HepG2 (cell line): ENCODE measurements at regions not wholly inside any gene's neighbourhood (a gene's known extent, or its start where the extent isn't known, plus 50 kb on each side); places are given as distances from the start of the nearest gene placed in this dataset.

ENCODE experiments used
- HHEX ChIP-seq: IDR thresholded peaks from 2 replicates; pipeline ENCODE4 v1.6.1; 2016; ENCODE audit warnings: control low read depth
- MED8 ChIP-seq: sonication (generic); formaldehyde crosslinking; IDR thresholded peaks from 2 replicates; pipeline ENCODE4 v1.8.1; 2023; ENCODE audit warnings: mild to moderate bottlenecking, missing genetic modification reagents; ENCODE audit not compliant: insufficient replicate concordance
- SP5 ChIP-seq: IDR thresholded peaks from 2 replicates; pipeline ENCODE4 v1.6.1; 2016; ENCODE audit warnings: low read depth, borderline replicate concordance
- ZBTB7A ChIP-seq: sonication (generic); formaldehyde crosslinking; IDR thresholded peaks from 2 replicates; pipeline ENCODE4 v1.8.0; 2022; ENCODE audit warnings: mild to moderate bottlenecking, missing genetic modification reagents
- ZNF572 ChIP-seq: sonication (generic); formaldehyde crosslinking; IDR thresholded peaks from 2 replicates; pipeline ENCODE4 v1.5.1; 2020; ENCODE audit warnings: mild to moderate bottlenecking, missing genetic modification reagents
- ZNF737 ChIP-seq: sonication (generic); formaldehyde crosslinking; IDR thresholded peaks from 2 replicates; pipeline ENCODE4 v1.5.0; 2020; ENCODE audit warnings: missing genetic modification reagents, mild to moderate bottlenecking, borderline replicate concordance
- TF ChIP-seq, protein P1 (sequence below): sonication (generic); formaldehyde crosslinking; IDR thresholded peaks from 2 replicates; pipeline ENCODE4 v1.4.0; 2020; ENCODE audit warnings: mild to moderate bottlenecking, missing genetic modification reagents
- TF ChIP-seq, protein P2 (sequence below): sonication (generic); formaldehyde crosslinking; IDR thresholded peaks from one replicate; pipeline ENCODE4 v1.5.1; 2020; ENCODE audit warnings: mild to moderate bottlenecking, missing genetic modification reagents; ENCODE audit errors: not compliant biosample characterization
- TF ChIP-seq, protein P3 (sequence below): sonication (generic); formaldehyde crosslinking; IDR thresholded peaks from 2 replicates; pipeline ENCODE4 v1.4.0; 2020; ENCODE audit warnings: missing genetic modification reagents, borderline replicate concordance
- TF ChIP-seq, protein P4 (sequence below): sonication (generic); formaldehyde crosslinking; IDR thresholded peaks from 2 replicates; pipeline ENCODE4 v1.4.0; 2020; ENCODE audit warnings: mild to moderate bottlenecking, low read depth, missing genetic modification reagents
- TF ChIP-seq, protein P5 (sequence below): sonication (generic); formaldehyde crosslinking; conservative IDR thresholded peaks from 2 replicates; pipeline ENCODE4 v1.4.0; 2020; ENCODE audit warnings: missing genetic modification reagents
- TF ChIP-seq, protein P6 (sequence below): sonication (generic); formaldehyde crosslinking; IDR thresholded peaks from 2 replicates; pipeline ENCODE4 v1.5.0; 2020; ENCODE audit warnings: missing genetic modification reagents

DNA sequence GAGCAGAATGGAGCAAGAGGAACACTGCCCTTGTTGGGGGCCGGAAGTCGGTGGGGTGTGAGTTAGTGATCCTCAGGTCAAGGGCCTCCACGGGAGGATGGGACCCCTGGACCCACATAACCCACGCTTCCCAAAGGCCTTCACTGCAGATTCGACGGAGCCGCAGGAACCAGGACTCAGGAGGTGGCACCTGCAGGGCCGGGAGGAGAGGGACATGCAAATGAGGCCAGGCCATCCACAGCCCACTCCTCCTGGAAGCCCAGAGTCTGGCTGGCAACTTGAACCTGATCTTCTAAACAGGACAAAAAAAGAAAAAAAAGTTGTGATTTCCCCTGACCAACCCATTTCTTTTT lies 299.9 kb downstream of the SOX9 start (continued):
- TF ChIP-seq, protein P1, sequence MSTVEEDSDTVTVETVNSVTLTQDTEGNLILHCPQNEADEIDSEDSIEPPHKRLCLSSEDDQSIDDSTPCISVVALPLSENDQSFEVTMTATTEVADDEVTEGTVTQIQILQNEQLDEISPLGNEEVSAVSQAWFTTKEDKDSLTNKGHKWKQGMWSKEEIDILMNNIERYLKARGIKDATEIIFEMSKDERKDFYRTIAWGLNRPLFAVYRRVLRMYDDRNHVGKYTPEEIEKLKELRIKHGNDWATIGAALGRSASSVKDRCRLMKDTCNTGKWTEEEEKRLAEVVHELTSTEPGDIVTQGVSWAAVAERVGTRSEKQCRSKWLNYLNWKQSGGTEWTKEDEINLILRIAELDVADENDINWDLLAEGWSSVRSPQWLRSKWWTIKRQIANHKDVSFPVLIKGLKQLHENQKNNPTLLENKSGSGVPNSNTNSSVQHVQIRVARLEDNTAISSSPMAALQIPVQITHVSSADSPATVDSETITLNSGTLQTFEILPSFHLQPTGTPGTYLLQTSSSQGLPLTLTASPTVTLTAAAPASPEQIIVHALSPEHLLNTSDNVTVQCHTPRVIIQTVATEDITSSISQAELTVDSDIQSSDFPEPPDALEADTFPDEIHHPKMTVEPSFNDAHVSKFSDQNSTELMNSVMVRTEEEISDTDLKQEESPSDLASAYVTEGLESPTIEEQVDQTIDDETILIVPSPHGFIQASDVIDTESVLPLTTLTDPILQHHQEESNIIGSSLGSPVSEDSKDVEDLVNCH (CRISPR knock-in tag) = no peak
- TF ChIP-seq, protein P2, sequence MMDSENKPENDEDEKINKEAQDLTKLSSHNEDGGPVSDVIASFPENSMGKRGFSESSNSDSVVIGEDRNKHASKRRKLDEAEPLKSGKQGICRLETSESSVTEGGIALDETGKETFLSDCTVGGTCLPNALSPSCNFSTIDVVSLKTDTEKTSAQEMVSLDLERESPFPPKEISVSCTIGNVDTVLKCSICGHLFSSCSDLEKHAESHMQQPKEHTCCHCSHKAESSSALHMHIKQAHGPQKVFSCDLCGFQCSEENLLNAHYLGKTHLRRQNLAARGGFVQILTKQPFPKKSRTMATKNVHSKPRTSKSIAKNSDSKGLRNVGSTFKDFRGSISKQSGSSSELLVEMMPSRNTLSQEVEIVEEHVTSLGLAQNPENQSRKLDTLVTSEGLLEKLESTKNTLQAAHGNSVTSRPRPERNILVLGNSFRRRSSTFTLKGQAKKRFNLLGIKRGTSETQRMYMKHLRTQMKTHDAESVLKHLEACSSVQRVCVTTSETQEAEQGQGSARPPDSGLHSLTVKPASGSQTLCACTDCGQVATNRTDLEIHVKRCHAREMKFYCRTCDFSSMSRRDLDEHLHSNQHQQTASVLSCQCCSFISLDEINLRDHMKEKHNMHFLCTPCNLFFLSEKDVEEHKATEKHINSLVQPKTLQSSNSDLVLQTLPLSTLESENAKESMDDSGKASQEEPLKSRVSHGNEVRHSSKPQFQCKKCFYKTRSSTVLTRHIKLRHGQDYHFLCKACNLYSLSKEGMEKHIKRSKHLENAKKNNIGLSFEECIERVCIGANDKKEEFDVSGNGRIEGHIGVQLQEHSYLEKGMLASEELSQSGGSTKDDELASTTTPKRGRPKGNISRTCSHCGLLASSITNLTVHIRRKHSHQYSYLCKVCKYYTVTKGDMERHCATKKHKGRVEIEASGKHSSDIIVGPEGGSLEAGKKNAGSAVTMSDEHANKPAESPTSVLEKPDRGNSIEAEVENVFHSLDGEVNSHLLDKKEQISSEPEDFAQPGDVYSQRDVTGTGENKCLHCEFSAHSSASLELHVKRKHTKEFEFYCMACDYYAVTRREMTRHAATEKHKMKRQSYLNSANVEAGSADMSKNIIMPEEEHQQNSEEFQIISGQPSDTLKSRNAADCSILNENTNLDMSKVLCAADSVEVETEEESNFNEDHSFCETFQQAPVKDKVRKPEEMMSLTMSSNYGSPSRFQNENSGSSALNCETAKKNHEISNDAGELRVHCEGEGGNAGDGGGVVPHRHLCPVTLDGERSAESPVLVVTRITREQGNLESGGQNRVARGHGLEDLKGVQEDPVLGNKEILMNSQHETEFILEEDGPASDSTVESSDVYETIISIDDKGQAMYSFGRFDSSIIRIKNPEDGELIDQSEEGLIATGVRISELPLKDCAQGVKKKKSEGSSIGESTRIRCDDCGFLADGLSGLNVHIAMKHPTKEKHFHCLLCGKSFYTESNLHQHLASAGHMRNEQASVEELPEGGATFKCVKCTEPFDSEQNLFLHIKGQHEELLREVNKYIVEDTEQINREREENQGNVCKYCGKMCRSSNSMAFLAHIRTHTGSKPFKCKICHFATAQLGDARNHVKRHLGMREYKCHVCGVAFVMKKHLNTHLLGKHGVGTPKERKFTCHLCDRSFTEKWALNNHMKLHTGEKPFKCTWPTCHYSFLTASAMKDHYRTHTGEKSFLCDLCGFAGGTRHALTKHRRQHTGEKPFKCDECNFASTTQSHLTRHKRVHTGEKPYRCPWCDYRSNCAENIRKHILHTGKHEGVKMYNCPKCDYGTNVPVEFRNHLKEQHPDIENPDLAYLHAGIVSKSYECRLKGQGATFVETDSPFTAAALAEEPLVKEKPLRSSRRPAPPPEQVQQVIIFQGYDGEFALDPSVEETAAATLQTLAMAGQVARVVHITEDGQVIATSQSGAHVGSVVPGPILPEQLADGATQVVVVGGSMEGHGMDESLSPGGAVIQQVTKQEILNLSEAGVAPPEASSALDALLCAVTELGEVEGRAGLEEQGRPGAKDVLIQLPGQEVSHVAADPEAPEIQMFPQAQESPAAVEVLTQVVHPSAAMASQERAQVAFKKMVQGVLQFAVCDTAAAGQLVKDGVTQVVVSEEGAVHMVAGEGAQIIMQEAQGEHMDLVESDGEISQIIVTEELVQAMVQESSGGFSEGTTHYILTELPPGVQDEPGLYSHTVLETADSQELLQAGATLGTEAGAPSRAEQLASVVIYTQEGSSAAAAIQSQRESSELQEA = no peak
- TF ChIP-seq, protein P3, sequence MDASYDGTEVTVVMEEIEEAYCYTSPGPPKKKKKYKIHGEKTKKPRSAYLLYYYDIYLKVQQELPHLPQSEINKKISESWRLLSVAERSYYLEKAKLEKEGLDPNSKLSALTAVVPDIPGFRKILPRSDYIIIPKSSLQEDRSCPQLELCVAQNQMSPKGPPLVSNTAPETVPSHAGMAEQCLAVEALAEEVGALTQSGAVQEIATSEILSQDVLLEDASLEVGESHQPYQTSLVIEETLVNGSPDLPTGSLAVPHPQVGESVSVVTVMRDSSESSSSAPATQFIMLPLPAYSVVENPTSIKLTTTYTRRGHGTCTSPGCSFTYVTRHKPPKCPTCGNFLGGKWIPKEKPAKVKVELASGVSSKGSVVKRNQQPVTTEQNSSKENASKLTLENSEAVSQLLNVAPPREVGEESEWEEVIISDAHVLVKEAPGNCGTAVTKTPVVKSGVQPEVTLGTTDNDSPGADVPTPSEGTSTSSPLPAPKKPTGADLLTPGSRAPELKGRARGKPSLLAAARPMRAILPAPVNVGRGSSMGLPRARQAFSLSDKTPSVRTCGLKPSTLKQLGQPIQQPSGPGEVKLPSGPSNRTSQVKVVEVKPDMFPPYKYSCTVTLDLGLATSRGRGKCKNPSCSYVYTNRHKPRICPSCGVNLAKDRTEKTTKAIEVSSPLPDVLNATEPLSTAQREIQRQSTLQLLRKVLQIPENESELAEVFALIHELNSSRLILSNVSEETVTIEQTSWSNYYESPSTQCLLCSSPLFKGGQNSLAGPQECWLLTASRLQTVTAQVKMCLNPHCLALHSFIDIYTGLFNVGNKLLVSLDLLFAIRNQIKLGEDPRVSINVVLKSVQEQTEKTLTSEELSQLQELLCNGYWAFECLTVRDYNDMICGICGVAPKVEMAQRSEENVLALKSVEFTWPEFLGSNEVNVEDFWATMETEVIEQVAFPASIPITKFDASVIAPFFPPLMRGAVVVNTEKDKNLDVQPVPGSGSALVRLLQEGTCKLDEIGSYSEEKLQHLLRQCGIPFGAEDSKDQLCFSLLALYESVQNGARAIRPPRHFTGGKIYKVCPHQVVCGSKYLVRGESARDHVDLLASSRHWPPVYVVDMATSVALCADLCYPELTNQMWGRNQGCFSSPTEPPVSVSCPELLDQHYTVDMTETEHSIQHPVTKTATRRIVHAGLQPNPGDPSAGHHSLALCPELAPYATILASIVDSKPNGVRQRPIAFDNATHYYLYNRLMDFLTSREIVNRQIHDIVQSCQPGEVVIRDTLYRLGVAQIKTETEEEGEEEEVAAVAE (CRISPR knock-in tag) = no peak
- no peak for TF ChIP-seq ZNF737 (CRISPR knock-in tag)
- TF ChIP-seq MED8 (CRISPR knock-in tag) = no peak
- TF ChIP-seq, protein P4, sequence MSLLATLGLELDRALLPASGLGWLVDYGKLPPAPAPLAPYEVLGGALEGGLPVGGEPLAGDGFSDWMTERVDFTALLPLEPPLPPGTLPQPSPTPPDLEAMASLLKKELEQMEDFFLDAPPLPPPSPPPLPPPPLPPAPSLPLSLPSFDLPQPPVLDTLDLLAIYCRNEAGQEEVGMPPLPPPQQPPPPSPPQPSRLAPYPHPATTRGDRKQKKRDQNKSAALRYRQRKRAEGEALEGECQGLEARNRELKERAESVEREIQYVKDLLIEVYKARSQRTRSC (CRISPR knock-in tag) = no peak
- TF ChIP-seq, protein P5, sequence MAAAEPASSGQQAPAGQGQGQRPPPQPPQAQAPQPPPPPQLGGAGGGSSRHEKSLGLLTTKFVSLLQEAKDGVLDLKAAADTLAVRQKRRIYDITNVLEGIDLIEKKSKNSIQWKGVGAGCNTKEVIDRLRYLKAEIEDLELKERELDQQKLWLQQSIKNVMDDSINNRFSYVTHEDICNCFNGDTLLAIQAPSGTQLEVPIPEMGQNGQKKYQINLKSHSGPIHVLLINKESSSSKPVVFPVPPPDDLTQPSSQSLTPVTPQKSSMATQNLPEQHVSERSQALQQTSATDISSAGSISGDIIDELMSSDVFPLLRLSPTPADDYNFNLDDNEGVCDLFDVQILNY = no peak
- TF ChIP-seq ZBTB7A (CRISPR knock-in tag) = no peak
- TF ChIP-seq SP5 (CRISPR knock-in tag) = no peak
- TF ChIP-seq, protein P6, sequence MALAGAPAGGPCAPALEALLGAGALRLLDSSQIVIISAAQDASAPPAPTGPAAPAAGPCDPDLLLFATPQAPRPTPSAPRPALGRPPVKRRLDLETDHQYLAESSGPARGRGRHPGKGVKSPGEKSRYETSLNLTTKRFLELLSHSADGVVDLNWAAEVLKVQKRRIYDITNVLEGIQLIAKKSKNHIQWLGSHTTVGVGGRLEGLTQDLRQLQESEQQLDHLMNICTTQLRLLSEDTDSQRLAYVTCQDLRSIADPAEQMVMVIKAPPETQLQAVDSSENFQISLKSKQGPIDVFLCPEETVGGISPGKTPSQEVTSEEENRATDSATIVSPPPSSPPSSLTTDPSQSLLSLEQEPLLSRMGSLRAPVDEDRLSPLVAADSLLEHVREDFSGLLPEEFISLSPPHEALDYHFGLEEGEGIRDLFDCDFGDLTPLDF = no peak; the same call in 1 of the 2 replicates
- TF ChIP-seq ZNF572 (CRISPR knock-in tag) = 0 out of 2 replicates have a peak, but pooled peaks have one; percentile 5
- no peak for TF ChIP-seq HHEX
